Osteoblast (primary cell): ENCODE measurements at regions not wholly inside any gene's neighbourhood (a gene's known extent, or its start where the extent isn't known, plus 50 kb on each side); places are given as distances from the start of the nearest gene placed in this dataset.

Experiments used
- DNase-seq: peaks from one replicate; pipeline ENCODE4 v3.0.0; 2011; ENCODE audit warnings: low spot score, mixed read lengths; ENCODE audit not compliant: insufficient read length; ENCODE audit errors: missing footprints
- H2AFZ ChIP-seq: 2 replicates; pipeline ENCODE4 v1.6.0; 2011; ENCODE audit warnings: mild to moderate bottlenecking, low read length
- H3K27ac ChIP-seq: 2 replicates; pipeline ENCODE4 v1.5.1; 2011; ENCODE audit warnings: mild to moderate bottlenecking, low read depth, low read length, moderate library complexity
- H3K27me3 ChIP-seq: 2 replicates; pipeline ENCODE4 v1.6.0; 2012; ENCODE audit warnings: mild to moderate bottlenecking, control low read depth, inconsistent platforms, low read length, moderate library complexity; ENCODE audit not compliant: insufficient read depth
- H3K36me3 ChIP-seq: 2 replicates; pipeline ENCODE4 v1.5.1; 2011; ENCODE audit warnings: mild to moderate bottlenecking, low read length, control low read depth, moderate library complexity; ENCODE audit not compliant: insufficient read depth
- H3K4me1 ChIP-seq: 2 replicates; pipeline ENCODE4 v1.5.1; 2011; ENCODE audit warnings: mild to moderate bottlenecking, low read length, control low read depth, moderate library complexity; ENCODE audit not compliant: insufficient read depth
- H3K4me2 ChIP-seq: 2 replicates; pipeline ENCODE4 v1.6.0; 2011; ENCODE audit warnings: mild to moderate bottlenecking, low read length; ENCODE audit not compliant: insufficient read depth
- H3K4me3 ChIP-seq: fragments of 200-600 bp; sonication (generic); 3 replicates; pipeline ENCODE4 v1.5.1; 2012; ENCODE audit warnings: mild to moderate bottlenecking, low read length, inconsistent platforms; ENCODE audit not compliant: insufficient read depth
- H3K79me2 ChIP-seq: 2 replicates; pipeline ENCODE4 v1.6.0; 2012; ENCODE audit warnings: mild to moderate bottlenecking, low read length, control low read depth, inconsistent platforms; ENCODE audit not compliant: insufficient read depth
- H3K9me3 ChIP-seq: 2 replicates; pipeline ENCODE4 v1.5.1; 2011; ENCODE audit warnings: low read depth, low read length, control low read depth
- H4K20me1 ChIP-seq: 2 replicates; pipeline ENCODE4 v1.6.0; 2012; ENCODE audit warnings: mild to moderate bottlenecking, low read length, control low read depth; ENCODE audit not compliant: insufficient read depth
- TF ChIP-seq, protein P1 (sequence below): IDR thresholded peaks from 2 replicates; pipeline ENCODE4 v1.5.1; 2011; ENCODE audit warnings: mild to moderate bottlenecking, low read depth, low read length, moderate library complexity; ENCODE audit errors: extremely low read depth

DNA sequence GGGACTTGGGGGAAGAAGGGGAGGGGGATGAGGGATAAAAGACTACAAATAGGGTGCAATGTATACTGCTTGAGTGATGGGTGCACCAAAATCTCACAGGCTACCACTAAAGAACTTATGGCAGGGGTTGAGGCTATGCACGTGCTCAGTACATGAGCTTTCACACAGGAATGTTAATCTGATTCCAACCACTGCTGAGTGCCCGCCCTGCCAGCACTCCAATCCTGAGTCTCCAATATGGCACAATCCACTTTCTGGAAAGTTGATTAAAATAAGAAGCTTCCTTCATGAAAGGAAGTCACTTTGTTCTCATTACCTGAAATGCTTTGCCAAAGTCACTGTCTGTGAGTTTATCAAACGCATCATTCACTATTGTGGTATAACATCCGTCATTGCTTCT is 463.0 kb downstream of the IRS2 start:
- Histone ChIP-seq H2AFZ (no peak overlapping the region), H3K27me3 (no peaks in the 10 kb centered on the region), H3K27ac (no peak overlapping the region), H3K4me1 (no peaks in the 10 kb centered on the region), H3K4me2 (no peak overlapping the region), H3K36me3 (no peaks in the 10 kb centered on the region), H3K4me3 (no peak overlapping the region), H4K20me1 (no peaks in the 10 kb centered on the region), H3K79me2 (no peaks in the 10 kb centered on the region), H3K9me3 (no peaks in the 10 kb centered on the region)
- DNase-seq: no peak
- TF ChIP-seq, protein P1, sequence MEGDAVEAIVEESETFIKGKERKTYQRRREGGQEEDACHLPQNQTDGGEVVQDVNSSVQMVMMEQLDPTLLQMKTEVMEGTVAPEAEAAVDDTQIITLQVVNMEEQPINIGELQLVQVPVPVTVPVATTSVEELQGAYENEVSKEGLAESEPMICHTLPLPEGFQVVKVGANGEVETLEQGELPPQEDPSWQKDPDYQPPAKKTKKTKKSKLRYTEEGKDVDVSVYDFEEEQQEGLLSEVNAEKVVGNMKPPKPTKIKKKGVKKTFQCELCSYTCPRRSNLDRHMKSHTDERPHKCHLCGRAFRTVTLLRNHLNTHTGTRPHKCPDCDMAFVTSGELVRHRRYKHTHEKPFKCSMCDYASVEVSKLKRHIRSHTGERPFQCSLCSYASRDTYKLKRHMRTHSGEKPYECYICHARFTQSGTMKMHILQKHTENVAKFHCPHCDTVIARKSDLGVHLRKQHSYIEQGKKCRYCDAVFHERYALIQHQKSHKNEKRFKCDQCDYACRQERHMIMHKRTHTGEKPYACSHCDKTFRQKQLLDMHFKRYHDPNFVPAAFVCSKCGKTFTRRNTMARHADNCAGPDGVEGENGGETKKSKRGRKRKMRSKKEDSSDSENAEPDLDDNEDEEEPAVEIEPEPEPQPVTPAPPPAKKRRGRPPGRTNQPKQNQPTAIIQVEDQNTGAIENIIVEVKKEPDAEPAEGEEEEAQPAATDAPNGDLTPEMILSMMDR: no peak

DNA sequence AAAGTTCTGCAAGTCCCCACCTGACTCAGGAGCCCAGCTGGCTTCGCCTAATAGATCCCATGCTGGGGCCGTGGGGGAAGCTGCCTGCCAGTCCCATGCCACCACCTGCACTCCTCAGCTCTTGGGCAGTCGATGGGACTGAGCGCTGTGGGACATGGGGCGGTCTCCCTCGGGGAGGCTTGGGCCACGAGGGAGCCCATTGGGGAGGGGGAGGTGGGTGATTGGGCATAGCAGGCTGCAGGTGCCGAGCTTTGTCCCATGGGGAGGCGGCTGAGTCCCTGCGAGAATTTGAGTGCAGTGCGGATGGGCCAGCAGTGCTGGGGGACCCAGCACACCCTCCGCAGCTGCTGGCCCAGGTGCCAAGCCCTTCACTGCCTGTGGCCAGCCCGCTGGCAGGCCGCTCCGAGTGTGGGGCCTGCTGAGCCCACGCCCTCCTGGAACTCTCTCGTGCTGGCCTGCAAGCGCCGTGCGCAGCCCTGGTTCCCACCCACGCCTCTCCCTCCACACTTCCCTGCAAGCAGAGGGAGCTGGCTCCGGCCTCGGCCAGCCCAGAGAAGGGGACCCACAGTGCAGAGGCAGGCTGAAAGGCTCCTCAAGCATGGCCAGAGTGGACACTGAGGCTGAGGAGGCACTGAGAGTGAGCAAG is 467.3 kb downstream of the IRS2 start:
- Histone ChIP-seq H3K4me3 (no peak overlapping the region), H3K79me2 (no peaks in the 10 kb centered on the region), H3K4me1 (no peaks in the 10 kb centered on the region), H3K36me3 (no peaks in the 10 kb centered on the region), H3K4me2 (no peak overlapping the region), H3K27me3 (no peaks in the 10 kb centered on the region), H4K20me1 (no peaks in the 10 kb centered on the region), H2AFZ (no peak overlapping the region), H3K27ac (no peak overlapping the region), H3K9me3 (no peaks in the 10 kb centered on the region)
- TF ChIP-seq, protein P1: no peak
- no peak for DNase-seq

DNA sequence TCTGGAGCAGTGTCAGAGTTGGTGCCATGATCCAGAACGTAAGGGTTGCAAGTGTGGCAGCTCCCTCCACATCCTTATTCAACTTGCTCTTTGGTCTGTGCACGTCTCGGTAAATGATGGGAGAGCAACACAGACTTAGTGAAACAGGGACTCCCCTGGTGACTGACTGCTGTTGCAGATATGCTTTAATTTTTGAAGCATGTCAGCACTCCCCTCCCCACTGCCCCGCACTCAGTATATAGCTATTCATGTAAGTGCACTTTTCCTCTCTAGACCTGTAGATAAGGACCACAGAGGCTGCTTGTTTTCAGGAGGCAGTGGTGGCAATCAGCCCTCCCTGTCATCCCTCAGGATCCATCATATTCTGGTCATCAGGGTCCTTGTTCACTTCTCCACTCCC is 470.9 kb downstream of the IRS2 start:
- H3K9me3 ChIP-seq: no peaks in the 10 kb centered on the region
- H3K27ac ChIP-seq: no peak overlapping the region
- H2AFZ ChIP-seq: no peak overlapping the region
- no peaks in the 10 kb centered on the region for H3K79me2 ChIP-seq
- H3K27me3 ChIP-seq: no peaks in the 10 kb centered on the region
- TF ChIP-seq, protein P1: no peak
- no peak overlapping the region for H3K4me3 ChIP-seq
- no peak for DNase-seq
- no peaks in the 10 kb centered on the region for H3K4me1 ChIP-seq
- no peaks in the 10 kb centered on the region for H3K36me3 ChIP-seq
- H3K4me2 ChIP-seq: no peak overlapping the region
- no peaks in the 10 kb centered on the region for H4K20me1 ChIP-seq

DNA sequence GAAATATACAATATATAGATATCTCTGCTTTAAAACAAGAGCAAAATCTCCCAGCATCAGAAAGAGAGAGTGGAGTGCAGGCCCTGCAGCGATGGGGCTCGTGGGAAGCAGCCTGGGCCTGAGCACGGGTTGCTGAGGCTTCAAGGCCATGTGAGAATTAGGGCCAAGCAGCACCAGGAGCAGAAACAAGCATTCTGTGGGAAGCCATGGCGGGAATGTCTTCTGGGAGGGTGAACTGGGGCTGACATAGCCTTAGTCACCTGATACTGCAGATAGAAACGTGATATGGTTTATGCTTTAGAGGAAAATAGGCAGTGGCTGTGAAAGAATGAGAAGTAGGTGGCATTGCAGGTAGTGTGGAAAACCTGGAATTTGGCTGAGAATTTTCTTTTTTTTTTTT is 472.3 kb downstream of the IRS2 start:
- DNase-seq: no peak
- Histone ChIP-seq H3K36me3 (no peaks in the 10 kb centered on the region), H3K4me1 (no peaks in the 10 kb centered on the region), H4K20me1 (no peaks in the 10 kb centered on the region), H3K9me3 (no peaks in the 10 kb centered on the region), H3K4me3 (no peak overlapping the region), H3K79me2 (no peaks in the 10 kb centered on the region), H2AFZ (no peak overlapping the region), H3K27ac (no peak overlapping the region), H3K27me3 (no peaks in the 10 kb centered on the region), H3K4me2 (no peak overlapping the region)
- TF ChIP-seq, protein P1: no peak
